Jurkat, Clone E6-1 (cell line): ENCODE measurements at regions not wholly inside any gene's neighbourhood (a gene's known extent, or its start where the extent isn't known, plus 50 kb on each side); places are given as distances from the start of the nearest gene placed in this dataset.
"Not testable (repeated sequence)": the region's sequence is repeated elsewhere in the genome, so short reads cannot be mapped to it uniquely, and the experiment has no call there.

Experiments
- DNase-seq: peaks from one replicate; pipeline ENCODE4 v3.0.0-alpha.2; 2011; ENCODE audit warnings: low read depth, low spot score
- H3K4me3 ChIP-seq: 2 replicates; pipeline ENCODE4 v1.5.1; 2011; ENCODE audit warnings: mild to moderate bottlenecking, low read length, control low read depth, moderate library complexity

DNA sequence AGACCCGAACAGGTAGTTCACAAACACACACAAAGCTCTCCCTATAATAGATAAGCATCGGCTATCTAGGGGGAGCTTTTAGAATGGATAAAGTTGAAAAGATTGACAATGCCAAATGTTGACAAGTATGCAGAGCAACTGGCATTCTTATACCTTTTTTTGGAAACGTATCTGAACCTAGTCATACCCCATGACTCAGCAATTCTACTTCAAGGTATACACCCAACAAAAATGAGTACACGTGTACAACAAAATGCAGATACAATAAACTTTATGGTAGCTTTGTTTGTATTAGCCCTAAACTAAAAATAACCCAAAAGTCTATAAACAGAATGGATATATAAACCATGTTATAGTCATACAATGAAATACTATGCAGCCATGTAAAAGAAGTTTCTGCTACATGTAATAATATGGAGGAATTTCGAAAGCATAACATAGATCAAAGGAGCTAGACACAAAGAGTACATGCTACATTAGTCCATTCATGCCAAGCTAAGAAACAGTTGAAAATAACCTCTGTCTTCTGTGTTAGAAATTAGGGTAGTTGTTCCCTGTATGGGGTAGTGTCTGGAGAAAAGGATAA, 718.5 kb upstream of the ZNF608 start:
- DNase-seq = no peak
- H3K4me3 ChIP-seq = no peak overlapping the region

DNA sequence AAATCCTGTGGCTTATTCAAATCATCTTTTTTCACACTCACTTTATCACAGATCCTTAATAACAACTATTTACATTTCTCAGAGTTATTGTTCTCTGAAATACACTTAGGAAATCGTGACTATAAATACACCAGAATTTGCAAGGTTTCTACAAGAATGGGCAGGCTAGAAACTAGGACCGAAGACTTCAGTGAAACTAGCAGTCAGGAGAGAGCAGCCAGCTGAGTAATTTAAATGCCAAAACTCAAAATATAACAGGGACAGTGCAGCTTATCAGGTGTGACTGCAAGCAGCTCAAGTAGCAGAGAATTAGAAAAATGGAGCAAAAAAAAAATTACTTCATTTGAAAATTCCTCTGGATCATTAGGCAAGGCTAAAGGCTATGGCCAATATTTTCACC, 719.3 kb upstream of the ZNF608 start:
- no peak overlapping the region for H3K4me3 ChIP-seq
- no peak for DNase-seq

GRCh38 chr5:125467222-125467621, 720.8 kb upstream of the ZNF608 start:
- no peak overlapping the region for H3K4me3 ChIP-seq
- no peak for DNase-seq

- DNase-seq = no peak
- no peak overlapping the region for H3K4me3 ChIP-seq
These were observed 724.0 kb upstream of the ZNF608 start for GRCh38 chr5:125470280-125470902.

DNA sequence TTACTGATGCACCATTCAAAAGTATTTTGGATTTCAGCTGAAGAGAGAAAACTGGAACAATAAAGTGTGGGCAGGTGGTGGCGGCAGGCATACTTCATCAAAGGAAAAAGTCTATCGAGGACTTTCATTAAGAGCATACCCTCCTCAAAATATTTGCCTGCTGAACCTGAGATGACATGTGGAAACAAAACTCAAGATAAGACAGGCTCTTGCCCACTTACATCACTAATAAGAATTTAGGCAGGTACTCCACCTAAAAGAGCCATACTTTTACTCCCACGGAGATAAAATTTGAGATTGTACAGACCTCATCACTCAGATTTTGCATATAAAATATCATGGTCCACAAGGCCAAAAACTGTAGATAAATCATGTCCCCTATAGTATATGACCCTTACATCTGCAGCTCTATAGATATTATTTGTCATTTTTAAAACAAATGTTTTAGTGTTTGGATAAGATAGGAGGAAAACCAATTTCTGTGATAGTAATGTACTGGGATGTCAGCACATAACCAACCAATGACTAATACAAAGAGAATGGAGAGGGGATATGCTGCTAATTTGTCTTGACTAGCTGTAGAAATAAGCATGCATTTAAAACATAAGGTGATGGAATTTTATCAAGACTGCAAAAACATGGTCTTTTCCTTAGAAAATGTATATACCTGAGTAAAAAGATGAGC, 730.6 kb upstream of the ZNF608 start:
- no peak for DNase-seq
- H3K4me3 ChIP-seq = no peak overlapping the region

- H3K4me3 ChIP-seq = no peak overlapping the region
- DNase-seq = no peak
These were observed 731.1 kb upstream of the ZNF608 start for GRCh38 chr5:125477586-125477975.

DNA sequence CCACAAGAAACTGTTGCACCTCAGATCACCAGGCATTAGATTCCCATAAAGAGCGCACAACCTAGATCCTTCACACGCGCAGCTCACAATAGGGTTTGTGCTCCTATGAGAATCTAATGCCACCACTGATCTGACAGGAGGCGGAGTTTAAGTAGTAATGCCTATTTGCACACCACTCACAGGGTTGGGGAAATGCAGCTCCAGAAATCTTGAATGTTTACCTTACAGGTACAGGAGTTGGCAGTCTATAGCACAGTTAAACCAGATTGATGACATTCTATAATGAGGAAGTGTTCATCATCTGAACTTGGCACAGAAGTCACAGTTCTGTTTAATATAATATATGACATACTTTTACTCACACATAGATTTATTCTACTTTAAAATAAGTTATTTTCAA, 732.2 kb upstream of the ZNF608 start:
- DNase-seq = no peak
- H3K4me3 ChIP-seq = no peak overlapping the region

- no peak for DNase-seq
- no peak overlapping the region for H3K4me3 ChIP-seq
These were observed 734.5 kb upstream of the ZNF608 start for GRCh38 chr5:125480911-125481310.

DNA sequence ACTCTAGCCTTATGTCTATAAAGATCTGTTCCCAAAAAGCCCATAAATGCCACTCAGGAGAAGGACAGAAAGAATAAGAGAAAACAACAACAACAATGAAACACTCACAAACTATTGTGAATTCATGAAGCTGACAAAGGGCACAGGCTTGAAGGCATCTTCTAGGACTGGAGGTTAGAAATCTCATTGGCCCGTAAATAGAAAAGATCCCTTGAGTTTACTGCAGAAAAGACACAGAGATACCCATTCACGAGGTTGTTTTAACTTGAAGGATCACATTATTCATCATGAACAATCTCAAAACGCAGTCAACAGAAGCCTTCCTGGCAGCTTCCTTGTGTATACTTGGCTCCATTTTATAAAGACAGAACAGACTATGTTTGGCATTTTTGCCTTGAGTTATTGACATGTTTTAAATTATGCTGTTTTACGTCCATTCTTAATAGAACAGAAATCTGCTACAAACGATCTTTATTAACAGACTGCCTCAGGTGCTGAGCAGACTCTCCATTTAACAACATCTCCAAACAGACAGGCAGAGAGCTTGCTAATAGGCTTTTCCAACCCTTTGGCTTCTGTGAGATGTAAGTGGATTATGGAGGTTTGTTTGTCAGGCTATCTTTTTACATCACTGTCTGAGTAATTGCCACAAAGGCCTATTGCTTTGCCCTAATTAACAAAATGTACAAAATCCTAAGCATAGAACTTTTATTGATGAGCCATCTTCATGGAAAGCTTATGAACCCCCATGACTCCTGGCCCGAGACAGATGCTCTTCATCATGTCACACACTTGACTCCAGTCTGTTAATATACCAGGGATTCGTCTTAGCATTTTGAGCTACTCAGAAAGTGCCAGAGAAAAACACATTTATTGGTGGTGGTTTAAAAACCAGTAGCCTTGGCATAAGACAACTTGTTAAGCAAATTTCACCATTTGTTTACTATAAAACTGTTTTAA, 735.3 kb upstream of the ZNF608 start:
- no peak for DNase-seq
- H3K4me3 ChIP-seq = no peak overlapping the region

DNA sequence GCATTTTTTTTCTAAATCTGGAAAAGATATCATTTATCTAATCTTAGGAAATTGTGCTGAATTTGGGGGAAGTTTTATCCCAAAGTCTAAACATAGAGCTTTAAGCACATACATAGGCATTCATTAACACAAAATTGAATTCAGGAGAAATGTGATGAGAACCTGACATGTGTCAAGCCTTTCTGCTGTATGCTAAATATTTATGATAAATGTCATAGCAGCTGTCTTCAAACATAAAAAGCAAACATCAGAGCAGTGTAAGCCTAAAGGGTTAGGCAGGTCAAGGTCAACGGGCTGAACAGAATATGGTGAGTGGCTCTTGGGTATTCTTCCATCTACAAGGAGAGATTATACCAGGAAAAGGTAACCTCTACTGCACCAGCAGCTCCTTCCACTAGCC, 737.2 kb upstream of the ZNF608 start:
- no peak overlapping the region for H3K4me3 ChIP-seq
- DNase-seq = no peak

GRCh38 chr5:125484272-125484741, 737.9 kb upstream of the ZNF608 start:
- H3K4me3 ChIP-seq = no peak overlapping the region
- DNase-seq = no peak

DNA sequence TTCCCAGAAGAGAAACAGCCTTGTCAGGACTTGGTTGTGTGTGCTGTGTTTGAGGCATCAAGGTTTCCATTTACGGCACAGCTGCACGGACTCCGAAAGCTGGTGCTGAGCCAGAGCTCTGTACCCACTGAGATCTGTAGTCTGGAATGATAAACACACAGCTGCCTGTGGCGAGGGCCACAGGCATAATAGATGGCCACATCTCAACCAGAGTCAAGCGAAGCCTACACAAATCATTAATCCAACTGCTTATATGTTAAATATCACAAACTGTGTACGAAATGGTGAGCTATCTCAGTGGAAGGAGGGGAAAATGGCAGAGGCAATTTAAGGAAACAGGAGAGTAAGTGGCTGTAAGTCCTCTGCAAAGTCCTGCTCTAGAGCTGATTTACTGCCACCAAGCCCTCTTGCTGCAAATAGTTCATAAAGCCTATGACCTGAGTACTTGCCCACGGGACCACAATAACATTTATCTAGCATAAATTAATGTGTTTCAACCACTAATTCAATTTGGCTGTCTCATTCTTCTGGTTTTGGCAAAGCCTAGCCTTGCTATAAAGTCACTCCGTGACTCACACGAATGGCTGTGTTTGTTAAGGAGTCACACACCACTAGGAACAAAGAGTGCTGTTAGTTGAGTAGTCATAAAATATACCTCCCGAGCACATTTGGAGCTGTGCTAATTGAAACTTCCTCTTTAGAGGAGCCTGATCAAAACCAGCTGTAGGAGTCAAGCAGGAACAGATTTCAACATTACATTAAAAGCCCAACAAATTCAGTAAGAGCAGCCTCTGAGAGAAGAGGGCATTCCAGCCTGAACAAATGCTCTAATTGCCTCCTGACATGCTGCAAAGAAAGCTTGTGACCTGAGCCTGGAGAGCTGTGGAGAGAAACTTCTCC, 738.6 kb upstream of the ZNF608 start:
- no peak overlapping the region for H3K4me3 ChIP-seq
- no peak for DNase-seq

GRCh38 chr5:125485771-125486170, 739.3 kb upstream of the ZNF608 start:
- H3K4me3 ChIP-seq = no peak overlapping the region
- DNase-seq = no peak

- no peak overlapping the region for H3K4me3 ChIP-seq
- no peak for DNase-seq
These were observed 740.2 kb upstream of the ZNF608 start for GRCh38 chr5:125486634-125487033.

- H3K4me3 ChIP-seq = no peak overlapping the region
- no peak for DNase-seq
These were observed 740.8 kb upstream of the ZNF608 start for GRCh38 chr5:125487231-125487630.

- DNase-seq = not testable (repeated sequence)
These were observed 741.2 kb upstream of the ZNF608 start for GRCh38 chr5:125487652-125488051.

GRCh38 chr5:125489146-125489545, 742.7 kb upstream of the ZNF608 start:
- no peak overlapping the region for H3K4me3 ChIP-seq
- no peak for DNase-seq

More at GRCh38 chr5:125487652-125488051, 741.2 kb upstream of the ZNF608 start:
- H3K4me3 ChIP-seq = not testable (repeated sequence)

- H3K4me3 ChIP-seq = no peak overlapping the region
- DNase-seq = no peak
These were observed 745.6 kb upstream of the ZNF608 start for GRCh38 chr5:125491986-125492492.
